AG10803 (cell line): ENCODE measurements at regions not wholly inside any gene's neighbourhood (a gene's known extent, or its start where the extent isn't known, plus 50 kb on each side); places are given as distances from the start of the nearest gene placed in this dataset.

Experiments used
- DNase-seq: peaks from one replicate; pipeline ENCODE4 v3.0.0; 2010; ENCODE audit warnings: low read depth
- H3K4me3 ChIP-seq: 2 replicates; pipeline ENCODE4 v1.5.1; 2011; ENCODE audit warnings: mild to moderate bottlenecking, low read length, control low read depth
- CTCF ChIP-seq: conservative IDR thresholded peaks from 2 replicates; pipeline ENCODE4 v1.5.1; 2011; ENCODE audit warnings: mild to moderate bottlenecking, low read length, control low read depth, inconsistent platforms

DNA sequence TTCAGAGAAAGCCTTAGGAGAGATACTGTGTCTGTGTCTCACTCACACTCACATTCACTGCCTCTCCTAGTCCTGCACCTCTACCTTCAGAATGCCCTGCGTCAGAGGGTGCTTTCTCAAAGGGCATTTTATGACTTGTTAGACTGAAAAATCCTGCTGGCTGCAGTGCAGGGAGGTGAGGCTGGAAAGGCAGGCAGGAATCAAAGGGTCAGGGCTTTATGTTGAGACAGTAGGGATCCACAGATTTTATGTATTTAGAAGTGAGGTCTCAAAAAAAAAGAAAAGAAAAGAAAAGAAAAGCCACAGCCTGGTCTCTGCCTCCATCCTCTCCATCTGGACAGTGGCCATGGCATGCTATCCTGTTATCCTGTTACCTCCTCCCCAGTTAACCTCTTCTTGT lies 936.0 kb upstream of the SLC10A2 start:
- no peak overlapping the region for H3K4me3 ChIP-seq
- DNase-seq: no peak
- no peak for TF ChIP-seq CTCF

DNA sequence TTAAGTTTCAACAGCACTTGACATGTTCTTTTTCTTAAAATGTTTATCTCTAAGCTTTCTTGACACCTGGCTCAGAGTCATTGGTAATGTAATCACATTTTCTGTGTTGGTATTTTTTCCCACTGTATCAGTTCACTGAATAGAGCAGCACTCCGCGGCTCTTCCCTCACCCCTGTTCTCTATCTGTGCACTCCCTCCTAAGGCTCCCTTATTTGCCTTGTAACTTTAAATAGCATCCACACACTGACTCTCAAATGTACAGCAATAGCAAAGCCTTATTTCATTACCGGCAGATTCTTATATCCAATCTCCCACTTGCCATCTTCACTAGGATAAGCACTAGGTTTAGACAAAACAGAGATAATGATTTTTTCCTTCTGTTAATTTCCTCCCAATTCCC lies 935.5 kb upstream of the SLC10A2 start:
- TF ChIP-seq CTCF: no peak
- H3K4me3 ChIP-seq: no peak overlapping the region
- DNase-seq: no peak

DNA sequence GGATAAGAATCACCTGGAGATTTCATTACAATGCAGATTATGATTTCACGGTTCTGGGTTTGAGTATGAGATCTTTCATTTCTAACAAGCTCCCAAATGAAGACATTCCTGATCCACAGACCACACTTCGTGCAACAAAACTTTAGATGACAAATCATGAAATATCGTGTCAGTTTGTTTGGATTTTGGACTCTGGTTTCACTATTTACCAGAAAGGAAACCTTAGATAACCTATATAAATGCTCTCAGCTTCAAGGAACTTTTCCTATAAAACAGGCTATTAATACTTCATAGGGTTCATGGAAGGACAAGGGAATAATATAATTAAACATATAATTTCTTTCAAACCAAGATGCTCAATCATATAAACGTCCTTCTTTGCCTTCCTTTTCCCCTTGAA lies 930.5 kb upstream of the SLC10A2 start:
- no peak for TF ChIP-seq CTCF
- DNase-seq: no peak
- H3K4me3 ChIP-seq: no peak overlapping the region

DNA sequence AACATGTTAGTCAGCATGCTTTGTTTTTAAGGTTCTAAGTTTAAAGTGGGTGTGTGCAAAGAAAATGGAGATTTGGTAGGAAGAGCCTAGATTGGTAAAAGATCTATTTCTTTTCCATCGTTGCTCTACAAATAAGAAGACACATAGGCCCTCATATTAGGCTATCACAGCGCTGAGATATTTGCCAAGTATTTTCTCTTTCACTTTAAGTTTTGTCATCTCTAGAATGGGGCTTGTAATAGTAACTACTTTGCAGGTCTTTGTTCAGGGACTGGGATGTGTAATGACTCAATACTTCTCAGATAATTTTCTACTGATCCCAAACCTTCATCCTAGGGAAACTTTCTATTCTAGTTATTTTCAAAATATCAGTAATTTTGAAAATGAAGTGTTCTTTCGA lies 917.7 kb upstream of the SLC10A2 start:
- no peak overlapping the region for H3K4me3 ChIP-seq
- no peak for TF ChIP-seq CTCF
- DNase-seq: no peak

DNA sequence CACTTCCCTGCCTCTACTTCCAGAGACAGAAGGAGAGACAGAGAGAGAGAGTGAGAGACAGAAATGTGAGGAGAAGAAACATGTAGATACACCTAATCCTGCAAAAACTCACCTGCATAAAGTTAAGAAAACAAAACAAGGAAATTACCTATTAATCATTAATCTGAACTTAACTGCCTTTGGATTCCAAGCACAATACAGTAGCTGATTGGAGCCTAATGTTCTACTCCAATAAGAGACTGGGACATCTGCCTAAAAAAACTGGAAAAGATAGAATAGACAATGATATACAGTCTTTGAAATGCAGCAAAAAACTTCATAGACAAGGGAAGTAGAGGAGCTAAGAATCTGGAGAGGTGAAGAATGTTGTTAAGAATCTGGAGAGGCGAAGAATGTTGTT lies 910.2 kb upstream of the SLC10A2 start:
- no peak overlapping the region for H3K4me3 ChIP-seq
- DNase-seq: no peak
- TF ChIP-seq CTCF: no peak

- no peak for TF ChIP-seq CTCF
- no peak for DNase-seq
- no peak overlapping the region for H3K4me3 ChIP-seq
Measured at GRCh38 chr13:103973740-103974139, 907.5 kb upstream of the SLC10A2 start.

DNA sequence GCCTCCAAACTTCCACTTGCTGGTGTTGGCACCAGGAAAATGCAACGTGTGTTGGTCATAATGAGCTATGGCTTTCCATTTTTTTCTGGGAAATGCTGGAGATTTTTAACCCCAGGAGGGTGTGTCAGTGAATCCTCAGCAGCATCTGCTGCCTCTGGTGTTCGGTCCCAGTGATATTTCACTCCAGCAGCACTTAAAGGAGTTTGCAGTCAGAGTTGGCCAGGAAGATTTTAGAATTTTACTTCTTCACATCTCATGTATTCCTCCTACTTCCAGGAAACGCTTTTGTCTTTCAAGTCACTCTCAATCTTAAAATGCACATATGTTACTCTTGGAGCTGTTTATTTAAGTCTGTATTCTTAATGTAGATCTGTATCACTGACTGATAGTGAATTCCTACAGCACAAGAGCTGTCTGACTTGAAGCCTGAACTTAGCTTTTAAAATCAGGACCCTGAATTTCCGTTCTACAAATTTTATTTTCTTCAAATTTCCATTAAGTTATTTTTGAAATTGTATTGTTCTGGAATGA lies 903.4 kb upstream of the SLC10A2 start:
- TF ChIP-seq CTCF: no peak
- no peak overlapping the region for H3K4me3 ChIP-seq
- no peak for DNase-seq
